LHCN-M2 (cell line): ENCODE measurements at regions not wholly inside any gene's neighbourhood (a gene's known extent, or its start where the extent isn't known, plus 50 kb on each side); places are given as distances from the start of the nearest gene placed in this dataset.
"Not testable (repeated sequence)": the region's sequence is repeated elsewhere in the genome, so short reads cannot be mapped to it uniquely, and the experiment has no call there.

Source experiments
- DNase-seq: peaks from one replicate; pipeline ENCODE4 v3.0.0-alpha.2; 2012; ENCODE audit warnings: low read depth

- no peak for DNase-seq
Observed at GRCh38 chr15:81828135-81828534, 217.7 kb downstream of the MEX3B start.

- no peak for DNase-seq
Observed at GRCh38 chr15:81825136-81825535, 220.7 kb downstream of the MEX3B start.

GRCh38 chr15:81822587-81822986 lies 223.2 kb downstream of the MEX3B start:
- not testable (repeated sequence) for DNase-seq

GRCh38 chr15:81819924-81820635 lies 225.7 kb downstream of the MEX3B start:
- DNase-seq: peak; percentile 59

GRCh38 chr15:81814882-81815455 lies 230.8 kb downstream of the MEX3B start:
- DNase-seq: no peak

GRCh38 chr15:81813215-81813614 lies 232.6 kb downstream of the MEX3B start:
- peak; percentile 11 for DNase-seq

- DNase-seq: no peak
Observed at GRCh38 chr15:81812456-81812855, 233.4 kb downstream of the MEX3B start.

GRCh38 chr15:81811736-81812135 lies 234.1 kb downstream of the MEX3B start:
- no peak for DNase-seq

- DNase-seq: peak; percentile 41
Observed at GRCh38 chr15:81809543-81809942, 236.3 kb downstream of the MEX3B start.

- DNase-seq: no peak
Observed at GRCh38 chr15:81807806-81808205, 238.0 kb downstream of the MEX3B start.

- DNase-seq: no peak
Observed at GRCh38 chr15:81807186-81807585, 238.6 kb downstream of the MEX3B start.

GRCh38 chr15:81795899-81796298 lies 249.9 kb downstream of the MEX3B start:
- no peak for DNase-seq

- no peak for DNase-seq
Observed at GRCh38 chr15:81792646-81793045, 253.2 kb downstream of the MEX3B start.

GRCh38 chr15:81791322-81791721 lies 254.5 kb downstream of the MEX3B start:
- DNase-seq: not testable (repeated sequence)

GRCh38 chr15:81789403-81789802 lies 256.4 kb downstream of the MEX3B start:
- no peak for DNase-seq

GRCh38 chr15:81786776-81787175 lies 259.0 kb downstream of the MEX3B start:
- DNase-seq: no peak

GRCh38 chr15:81785679-81786078 lies 260.1 kb downstream of the MEX3B start:
- DNase-seq: no peak

GRCh38 chr15:81785181-81785580 lies 260.6 kb downstream of the MEX3B start:
- DNase-seq: no peak

GRCh38 chr15:81784751-81785150 lies 261.1 kb downstream of the MEX3B start:
- DNase-seq: no peak

GRCh38 chr15:81783586-81783985 lies 262.2 kb downstream of the MEX3B start:
- DNase-seq: no peak

- no peak for DNase-seq
Observed at GRCh38 chr15:81783076-81783475, 262.7 kb downstream of the MEX3B start.

GRCh38 chr15:81781395-81781794 lies 264.4 kb downstream of the MEX3B start:
- DNase-seq: no peak

GRCh38 chr15:81780966-81781365 lies 264.9 kb downstream of the MEX3B start:
- no peak for DNase-seq

GRCh38 chr15:81779181-81779580 lies 266.6 kb downstream of the MEX3B start:
- DNase-seq: no peak
